Endothelial cell of umbilical vein (primary cell): ENCODE measurements at regions not wholly inside any gene's neighbourhood (a gene's known extent, or its start where the extent isn't known, plus 50 kb on each side); places are given as distances from the start of the nearest gene placed in this dataset.

Experiments
- BruUV-seq: library from RNA; stranded (reverse); fragments of 400-500 nt; replicated peaks from 2 replicates; lab custom pipeline; 2021; lab: Mats Ljungman, UMichigan
- CTCF ChIA-PET: fragments of 300-600, 350-600 bp; sonication (Branson Sonifier 250); formaldehyde crosslinking; loops from one replicate; lab custom pipeline; 2021; ENCODE audit warnings: antibody characterized with exemption, inconsistent platforms; lab: Charles Lee
- POLR2A ChIA-PET: fragments of 300-600, 350-600 bp; sonication (Branson Sonifier 250); formaldehyde crosslinking; loops from one replicate; lab custom pipeline; 2021; ENCODE audit warnings: antibody characterized with exemption, inconsistent platforms; lab: Charles Lee
- DNase-seq: peaks from one replicate; pipeline ENCODE4 v3.0.0-alpha.2; 2011; ENCODE audit warnings: low read depth, low spot score
- FAIRE-seq: peaks from 2 replicates; lab custom pipeline; 2011; peaks lifted over from hg19 to GRCh38; lab: Jason Lieb, UNC
- H2AFZ ChIP-seq: 2 replicates; pipeline ENCODE4 v1.6.0; 2012; ENCODE audit warnings: low read depth, low read length, control low read depth, inconsistent platforms
- H3K27ac ChIP-seq: 2 replicates; pipeline ENCODE4 v1.5.1; 2011; ENCODE audit warnings: low read depth, mild to moderate bottlenecking, control low read depth, low read length, moderate library complexity; ENCODE audit not compliant: insufficient read depth
- H3K27me3 ChIP-seq, 2 experiments: 2 replicates each; pipeline versions ENCODE4 v1.6.0 to v1.6.1; 2011; ENCODE audit warnings: low read length in 2 of 2, mixed read lengths in 1 of 2; ENCODE audit not compliant: control insufficient read depth in 2 of 2, insufficient read depth in 2 of 2
- H3K36me3 ChIP-seq, 2 experiments: 2 replicates in 1 of 2; 3 replicates in 1 of 2; pipeline ENCODE4 v1.5.1; 2011; ENCODE audit warnings: low read length in 2 of 2, mild to moderate bottlenecking in 1 of 2, moderate library complexity in 1 of 2; ENCODE audit not compliant: control insufficient read depth in 2 of 2, insufficient read depth in 2 of 2; ENCODE audit errors: extremely low read depth in 1 of 2
- H3K4me1 ChIP-seq: 3 replicates; pipeline ENCODE4 v1.5.1; 2011; ENCODE audit warnings: mild to moderate bottlenecking, low read length; ENCODE audit not compliant: control insufficient read depth, insufficient read depth; ENCODE audit errors: extremely low read depth
- H3K4me2 ChIP-seq: 2 replicates; pipeline ENCODE4 v1.6.1; 2011; ENCODE audit warnings: low read length, control low read depth, mixed read lengths; ENCODE audit not compliant: insufficient read depth
- H3K4me3 ChIP-seq, 3 experiments: fragments of 200-600 bp in 1 of 3; sonication (generic), shearing (Covaris generic) in 1 of 3; replicated peaks in 1 of 3; 2 replicates each; pipeline ENCODE4 v1.5.1; 2011 to 2016; ENCODE audit warnings: control low read depth in 3 of 3, low read length in 3 of 3, mild to moderate bottlenecking in 2 of 3, inconsistent platforms in 1 of 3, low read depth in 1 of 3, moderate library complexity in 1 of 3; ENCODE audit not compliant: insufficient read depth in 1 of 3
- H3K79me2 ChIP-seq: 2 replicates; pipeline ENCODE4 v1.6.0; 2012; ENCODE audit warnings: low read length, inconsistent platforms; ENCODE audit not compliant: control insufficient read depth, insufficient read depth
- H3K9ac ChIP-seq: replicated peaks from 2 replicates; pipeline ENCODE3; 2011; ENCODE audit warnings: low read length, control low read depth; ENCODE audit not compliant: insufficient read depth; ENCODE audit errors: extremely low read depth
- H3K9me1 ChIP-seq: replicated peaks from 3 replicates; pipeline ENCODE4 v1.6.0; 2011; ENCODE audit warnings: mild to moderate bottlenecking, low read length; ENCODE audit not compliant: control insufficient read depth, insufficient read depth; ENCODE audit errors: extremely low read depth
- H3K9me3 ChIP-seq: replicated peaks from 2 replicates; pipeline ENCODE4 v1.5.1; 2012; ENCODE audit warnings: low read length, inconsistent platforms; ENCODE audit not compliant: control insufficient read depth, insufficient read depth
- H4K20me1 ChIP-seq: replicated peaks from 2 replicates; pipeline ENCODE3; 2011; ENCODE audit warnings: mild to moderate bottlenecking, low read length; ENCODE audit not compliant: control insufficient read depth, insufficient read depth; ENCODE audit errors: extremely low read depth
- CTCF ChIP-seq, 2 donors: IDR thresholded peaks; 1 replicate in 1 of 2; 2 replicates in 1 of 2; pipeline ENCODE4 v1.5.1; 2011; ENCODE audit warnings: low read length in 2 of 2, mild to moderate bottlenecking in 2 of 2, moderate library complexity in 2 of 2, control low read depth in 1 of 2, inconsistent platforms in 1 of 2, low read depth in 1 of 2; ENCODE audit not compliant: insufficient read depth in 1 of 2; ENCODE audit errors: extremely low read depth in 1 of 2
- EZH2 ChIP-seq: IDR thresholded peaks from 2 replicates; pipeline ENCODE4 v1.6.1; 2012; ENCODE audit warnings: borderline replicate concordance, low read depth, mild to moderate bottlenecking, moderate library complexity, low read length, inconsistent platforms; ENCODE audit not compliant: severe bottlenecking
- FOS ChIP-seq: IDR thresholded peaks from 2 replicates; pipeline ENCODE4 v1.6.1; 2011; ENCODE audit warnings: mild to moderate bottlenecking, low read length, moderate library complexity, borderline replicate concordance; ENCODE audit not compliant: insufficient read depth
- GATA2 ChIP-seq: IDR thresholded peaks from 2 replicates; pipeline ENCODE4 v1.7.0; 2011; ENCODE audit warnings: low read depth, mild to moderate bottlenecking, moderate library complexity, mixed read lengths, low read length; ENCODE audit not compliant: insufficient read length, insufficient read depth
- JUN ChIP-seq: IDR thresholded peaks from 2 replicates; pipeline ENCODE4 v1.6.1; 2011; ENCODE audit warnings: borderline replicate concordance, low read depth; ENCODE audit not compliant: insufficient read length, insufficient read depth
- MAX ChIP-seq: IDR thresholded peaks from 2 replicates; pipeline ENCODE4 v1.6.1; 2011; ENCODE audit not compliant: insufficient read depth, insufficient read length
- MYC ChIP-seq: IDR thresholded peaks from one replicate; pipeline ENCODE4 v1.6.1; 2011; ENCODE audit warnings: mild to moderate bottlenecking, low read depth, low read length
- POLR2A ChIP-seq: IDR thresholded peaks from 2 replicates; pipeline ENCODE4 v1.6.1; 2012; ENCODE audit warnings: low read depth, mild to moderate bottlenecking, control low read depth, low read length
- POLR2AphosphoS5 ChIP-seq: IDR thresholded peaks from 2 replicates; pipeline ENCODE4 v1.6.1; 2012; ENCODE audit warnings: low read depth, mild to moderate bottlenecking, control low read depth, low read length, moderate library complexity; ENCODE audit not compliant: insufficient read depth
- dilution Hi-C: fragments of 300-500 bp; cut with MboI; formaldehyde crosslinking; loops from one replicate; pipeline ENCODE4 v1.15.0; 2019; ENCODE audit warnings: low sequenced_read_pairs; ENCODE audit not compliant: extremely low pct_ligation_motif_present
- intact Hi-C: fragments of 100-400 bp; cut with micrococcal nuclease; formaldehyde crosslinking; loops from one replicate; pipeline ENCODE4 v1.10.0; 2022

- no peak for FAIRE-seq
- DNase-seq = no peak
- H3K4me3 ChIP-seq = no peak overlapping the region
- no peaks in the 10 kb centered on the region for H3K36me3 ChIP-seq
- H3K4me2 ChIP-seq = no peak overlapping the region
- no peaks in the 10 kb centered on the region for H3K27me3 ChIP-seq
- H3K9me3 ChIP-seq = peaks cover 13% of the 10 kb centered on the region
- ChIA-PET POLR2A (no interaction called here), CTCF (no interaction called here)
- H3K4me1 ChIP-seq = no peaks in the 10 kb centered on the region
- H2AFZ ChIP-seq = no peak overlapping the region
- no peaks in the 10 kb centered on the region for H3K79me2 ChIP-seq
- intact Hi-C loops = no loop called here
- TF ChIP-seq JUN = no peak
- no peak for TF ChIP-seq EZH2
- no peak for TF ChIP-seq MAX
- TF ChIP-seq POLR2AphosphoS5 = no peak
- TF ChIP-seq CTCF (IDR thresholded peaks at IDR 0.05; ENCODE audit: extremely low read depth in 1 of 2, insufficient read depth in 1 of 2, low read depth in 1 of 2, low read length in 2 of 2) = no peak
- no peak for TF ChIP-seq GATA2
- TF ChIP-seq FOS = no peak
- no peak for TF ChIP-seq POLR2A
- no peak for TF ChIP-seq MYC
- no peak overlapping the region for H3K27ac ChIP-seq
- no TSS peak for BruUV-seq
- no peaks in the 10 kb centered on the region for H3K9me1 ChIP-seq
- H4K20me1 ChIP-seq = no peaks in the 10 kb centered on the region
- dilution Hi-C loops = no loop called here
- H3K9ac ChIP-seq = no peak overlapping the region
Measured at GRCh38 chr7:153443032-153443701, 609.0 kb upstream of the DPP6 start.
